Stimulated activated CD4-positive, alpha-beta T cell treated with anti-CD3 and anti-CD28 coated beads, Interleukin-1b, Interleukin-23, amount 100 ng/mL, for 4 hours (primary cell): ENCODE measurements at regions not wholly inside any gene's neighbourhood (a gene's known extent, or its start where the extent isn't known, plus 50 kb on each side); places are given as distances from the start of the nearest gene placed in this dataset.
"Not testable (repeated sequence)": the region's sequence is repeated elsewhere in the genome, so short reads cannot be mapped to it uniquely, and the experiment has no call there.

Experiments used
- DNase-seq, 2 donors: peaks; one replicate each; pipeline ENCODE4 v3.0.0-alpha.2; 2020; ENCODE audit warnings: low read depth in 2 of 2

DNA sequence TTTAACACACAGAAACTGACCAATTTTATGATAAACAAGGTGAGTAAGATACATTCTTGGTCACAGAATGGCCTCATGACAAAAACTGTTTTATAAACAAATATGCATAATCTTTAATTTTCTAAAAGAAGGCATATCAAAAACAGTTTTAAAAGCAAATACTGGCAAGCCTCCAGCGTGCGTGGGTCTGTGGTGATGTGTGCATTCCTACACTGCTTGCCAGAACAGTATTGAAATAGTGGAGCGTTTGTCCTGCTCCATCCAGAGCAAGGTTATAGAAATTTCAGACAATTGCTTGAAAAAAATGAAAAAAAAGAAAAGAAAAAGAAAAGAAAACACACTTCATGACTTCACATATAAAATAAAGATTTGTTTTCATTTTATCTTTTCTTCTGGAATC is 140.9 kb downstream of the MZT1 start:
- no peak for DNase-seq

DNA sequence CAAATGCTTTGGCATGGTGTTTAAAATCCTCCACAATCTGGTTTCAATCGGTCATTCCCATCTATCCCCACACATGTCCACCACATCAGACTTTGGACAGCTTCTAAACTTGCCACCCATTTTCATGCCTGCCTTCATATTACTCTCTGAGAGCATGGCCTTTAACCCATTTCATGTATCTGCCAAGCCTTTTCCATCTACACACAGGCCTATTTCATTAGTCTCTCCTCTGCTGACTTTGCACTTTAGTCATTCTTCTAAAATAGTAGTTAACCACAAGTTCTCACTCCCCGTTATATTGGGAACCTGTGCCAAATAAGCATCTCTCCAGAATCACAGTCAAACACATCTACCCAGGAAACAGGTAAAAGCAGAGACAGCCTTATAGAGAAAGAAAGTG is 142.2 kb downstream of the MZT1 start:
- DNase-seq: no peak

DNA sequence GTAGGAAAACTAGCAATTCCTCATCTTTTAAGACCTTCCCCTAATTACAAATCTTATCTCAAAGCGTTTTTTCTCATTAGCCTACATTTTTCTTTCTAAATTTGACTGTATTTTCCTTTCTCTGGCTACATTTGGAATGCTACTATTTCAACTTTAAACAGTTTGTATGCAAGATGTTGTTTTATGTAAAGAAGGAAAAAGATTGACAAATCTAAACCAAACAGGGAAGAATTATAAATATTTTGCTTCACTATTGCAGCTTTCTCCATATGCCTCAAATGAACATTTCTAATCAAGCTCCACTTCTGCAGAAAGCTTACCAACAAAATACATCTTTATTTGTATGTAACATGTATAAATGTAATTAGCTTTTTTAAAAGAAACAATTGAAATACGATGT is 156.2 kb downstream of the MZT1 start:
- DNase-seq: no peak

DNA sequence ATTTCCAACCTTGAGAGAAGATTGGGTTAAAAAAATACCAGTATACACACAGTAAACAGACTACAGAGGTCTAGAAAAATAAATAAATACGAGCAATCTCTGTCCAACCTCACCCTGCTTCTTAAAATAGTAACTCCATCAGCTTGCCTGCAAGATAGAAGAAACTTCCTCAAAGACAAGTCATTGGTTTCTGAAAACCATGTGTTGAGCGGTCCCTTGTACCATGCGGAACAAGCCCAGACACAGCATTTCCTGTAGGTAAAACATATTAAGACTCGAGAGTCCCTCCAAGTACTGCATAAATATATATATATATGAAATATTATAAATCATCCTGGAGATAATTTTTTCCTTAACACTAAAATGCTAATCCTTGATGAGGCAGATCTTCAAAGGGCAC is 157.4 kb downstream of the MZT1 start:
- no peak for DNase-seq

DNA sequence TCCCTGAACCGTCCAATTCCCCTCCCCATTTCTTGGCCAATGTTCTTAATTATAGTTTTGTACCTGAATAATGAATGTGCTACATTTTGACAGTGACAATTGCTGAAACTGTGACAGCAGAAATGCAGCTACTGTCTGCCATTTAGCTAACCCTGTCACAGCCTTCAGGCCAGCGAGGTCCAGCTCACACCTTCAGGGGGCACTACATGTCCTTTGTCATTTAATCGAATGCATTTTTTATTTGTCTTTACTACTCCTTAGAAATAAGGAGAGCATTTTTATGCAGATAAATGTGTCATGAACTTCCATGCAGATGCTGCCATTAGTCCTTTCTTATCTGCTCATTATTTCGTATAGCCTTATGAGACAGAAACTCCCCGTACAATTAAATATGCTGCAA is 159.9 kb downstream of the MZT1 start:
- DNase-seq: no peak

DNA sequence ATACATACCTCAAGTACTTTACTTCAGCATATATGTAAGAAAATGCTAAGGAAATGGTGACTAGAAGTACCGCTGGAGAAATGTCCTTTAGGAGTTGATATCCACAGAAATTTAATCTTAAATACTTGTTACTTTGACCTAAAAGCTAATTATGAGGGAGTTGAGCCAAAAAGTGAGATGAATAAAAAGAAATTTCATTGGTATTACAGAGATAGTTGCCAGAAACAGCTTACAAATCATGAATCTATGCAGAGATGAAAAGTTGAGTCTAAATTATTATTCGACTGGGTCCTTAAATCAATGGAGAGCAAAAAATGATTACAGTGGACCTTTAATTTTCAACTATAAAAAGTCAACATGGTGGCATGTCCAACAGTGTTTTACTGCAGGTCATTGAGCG is 160.9 kb downstream of the MZT1 start:
- no peak for DNase-seq

DNA sequence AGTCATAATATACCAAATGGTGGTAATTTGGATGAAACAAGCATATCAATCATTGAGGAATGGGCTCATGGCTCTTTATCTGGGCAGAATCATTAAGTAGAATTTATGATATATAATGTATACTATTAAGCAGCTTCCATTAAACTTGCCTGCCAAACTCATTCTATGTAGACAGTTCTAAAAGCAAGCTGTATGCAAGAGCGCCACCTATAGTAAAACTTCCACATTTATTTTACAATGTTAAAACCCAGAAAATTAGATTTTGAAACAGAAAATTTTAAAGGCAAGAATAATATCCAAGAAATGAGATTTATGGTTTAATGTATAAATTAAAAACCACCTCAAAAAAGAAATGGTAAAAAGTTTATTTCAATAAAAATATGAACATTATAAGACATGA is 161.5 kb downstream of the MZT1 start:
- no peak for DNase-seq

DNA sequence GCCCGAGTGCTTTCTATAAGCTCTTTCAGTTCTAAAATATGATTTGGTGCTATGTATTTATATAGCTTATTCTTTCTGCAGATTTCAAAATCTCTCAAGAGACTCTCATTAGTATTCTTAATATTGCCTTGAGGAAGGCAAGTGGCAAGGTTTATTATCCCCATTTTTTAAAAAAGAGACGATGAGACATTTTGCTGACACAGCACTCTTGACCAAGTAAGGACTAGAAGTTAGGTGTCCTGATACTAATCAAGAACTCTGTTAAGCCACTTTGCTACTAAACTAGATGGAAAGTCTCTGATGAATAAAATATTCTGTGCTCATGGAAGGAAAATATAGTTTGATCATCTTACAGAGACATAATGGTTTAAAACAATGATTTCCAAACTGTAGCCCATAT is 164.7 kb downstream of the MZT1 start:
- no peak for DNase-seq

DNA sequence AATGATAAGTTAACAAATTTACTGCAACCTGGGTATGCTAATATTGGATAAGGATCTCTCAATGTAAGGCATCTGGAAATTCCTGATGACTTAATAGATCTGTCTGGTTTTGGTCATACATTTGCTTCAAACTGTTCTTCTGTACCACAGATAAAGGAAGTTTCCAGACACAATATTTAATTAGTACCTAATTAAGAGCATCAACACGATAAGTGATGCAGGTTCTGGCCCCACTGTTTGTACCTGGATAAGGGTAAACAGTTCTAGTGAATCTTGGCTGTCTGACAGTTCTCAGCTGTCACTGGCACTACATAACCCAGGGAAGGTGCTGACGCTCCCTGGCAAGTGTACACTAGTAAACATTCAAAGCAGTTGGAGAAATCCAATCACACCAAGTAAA is 165.6 kb downstream of the MZT1 start:
- DNase-seq: no peak

DNA sequence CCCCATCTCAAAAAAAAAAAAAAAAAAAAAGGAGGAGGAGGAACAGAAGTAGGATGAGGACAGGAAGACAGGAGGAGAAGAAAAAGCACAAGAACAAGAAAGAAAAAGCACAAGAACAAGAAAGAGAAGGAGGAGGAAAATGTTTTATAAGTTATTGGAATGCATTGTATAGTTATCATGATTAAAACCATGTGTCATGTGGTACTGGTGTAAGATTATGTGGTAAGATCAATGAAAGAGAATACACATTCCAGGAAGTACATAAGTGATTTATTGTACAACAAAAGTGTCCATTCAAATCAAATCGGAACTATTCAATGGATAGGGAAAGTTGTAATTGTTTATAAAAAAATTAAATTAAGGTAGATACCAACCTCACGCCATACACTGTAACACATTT is 167.7 kb downstream of the MZT1 start:
- no peak for DNase-seq

DNA sequence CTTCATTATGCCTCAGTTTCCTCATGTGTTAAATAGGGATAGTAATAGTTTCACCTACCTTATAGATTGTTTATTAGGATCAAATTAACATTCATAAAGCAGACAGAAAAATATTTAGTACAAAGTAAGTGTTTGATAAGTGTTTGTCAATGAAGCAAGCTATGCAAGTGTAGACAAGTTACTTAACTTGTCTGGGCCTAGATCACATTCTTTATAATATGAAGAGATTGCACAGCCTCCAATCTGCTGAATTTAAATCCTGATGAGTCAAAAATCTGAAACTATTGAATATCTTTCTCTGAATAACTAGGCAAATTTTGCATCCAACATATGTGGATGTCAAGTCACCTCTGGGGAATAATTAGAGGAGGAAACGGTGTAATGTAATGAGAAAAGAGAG is 170.5 kb downstream of the MZT1 start:
- DNase-seq: no peak

DNA sequence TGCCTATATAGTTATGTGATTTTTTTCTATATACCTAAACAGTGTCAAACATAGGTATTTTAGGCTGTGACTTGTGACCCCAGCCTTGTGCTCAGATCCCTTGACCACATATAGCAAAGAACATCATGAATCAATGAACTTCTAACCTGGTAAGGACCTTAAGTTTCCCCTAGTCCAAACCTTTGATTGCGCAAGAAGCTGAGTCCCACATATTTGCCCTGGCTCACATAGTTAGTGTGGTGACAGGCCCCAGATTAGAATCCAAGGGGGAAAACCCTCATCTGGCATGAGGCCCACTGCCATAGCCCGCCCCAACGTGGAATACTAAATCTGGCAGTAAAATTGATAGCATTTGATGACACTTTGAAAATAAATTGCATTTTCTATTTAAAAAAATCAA is 171.8 kb downstream of the MZT1 start:
- no peak for DNase-seq

DNA sequence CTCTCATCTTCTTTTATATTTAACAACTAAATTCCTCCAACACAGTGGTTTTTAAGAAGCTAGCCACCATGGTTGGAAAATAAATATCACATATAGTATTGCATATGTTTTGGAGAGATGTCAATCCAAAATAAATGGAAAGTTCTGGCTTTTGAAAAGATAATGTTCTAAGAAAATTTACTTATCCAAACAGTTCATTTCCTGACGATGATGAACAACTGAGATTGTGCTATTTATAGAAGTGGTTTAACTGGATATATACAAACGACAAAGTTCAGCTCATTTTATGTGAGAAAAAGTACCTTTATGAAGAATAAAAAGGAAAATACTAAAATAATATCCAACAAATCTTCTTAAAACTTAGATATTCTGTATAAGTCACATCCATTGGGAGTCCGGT is 174.7 kb downstream of the MZT1 start:
- DNase-seq: no peak

DNA sequence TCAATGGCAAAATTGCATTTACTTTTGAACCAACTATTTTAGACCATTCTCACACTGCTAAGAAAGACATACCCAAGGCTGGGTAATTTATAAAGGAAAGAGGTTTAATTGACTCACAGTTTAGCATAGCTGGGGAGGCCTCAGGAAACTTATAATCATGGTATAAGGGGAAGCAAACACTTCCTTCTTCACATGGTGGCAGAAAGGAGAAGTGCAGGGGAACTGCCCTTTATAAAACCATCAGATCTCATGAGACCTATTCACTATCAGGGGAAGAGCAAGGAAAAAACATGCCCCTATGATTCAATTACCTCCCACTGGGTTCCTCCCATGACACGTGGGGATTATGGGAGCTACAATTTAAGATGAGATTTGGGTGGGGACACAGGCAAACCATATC is 181.5 kb downstream of the MZT1 start:
- DNase-seq: not testable (repeated sequence)

DNA sequence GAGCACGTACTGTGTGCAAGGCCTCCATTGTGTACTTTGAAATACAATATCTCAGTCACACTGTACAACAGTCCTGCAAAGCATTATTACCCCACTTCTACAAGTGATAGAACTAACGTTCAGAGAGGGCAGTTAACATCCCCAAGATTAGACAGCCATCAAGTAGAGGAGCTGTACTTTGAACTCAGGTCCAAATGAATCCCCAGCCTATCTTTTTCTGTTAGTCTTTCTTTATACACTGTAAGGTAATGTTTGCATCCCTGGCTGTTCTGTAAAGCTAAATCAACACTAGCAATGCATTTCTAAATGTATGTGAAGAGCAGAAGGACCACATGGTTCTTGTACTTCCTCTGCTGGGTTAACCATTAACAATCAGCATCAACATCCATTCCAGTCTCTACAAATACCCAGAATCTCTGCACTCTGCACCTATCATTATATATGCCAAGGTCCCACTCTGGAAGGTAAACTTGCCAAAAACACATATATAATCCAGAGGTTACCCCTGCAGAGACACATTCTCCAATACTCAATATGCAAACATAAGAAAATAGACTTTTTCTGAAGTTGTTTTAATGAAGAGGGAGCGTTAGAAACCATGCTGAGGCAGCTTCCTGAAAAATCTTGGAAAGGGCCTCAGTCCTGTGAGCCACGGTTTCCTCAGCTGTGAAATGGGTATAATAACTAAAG is 182.3 kb downstream of the MZT1 start:
- DNase-seq: no peak

DNA sequence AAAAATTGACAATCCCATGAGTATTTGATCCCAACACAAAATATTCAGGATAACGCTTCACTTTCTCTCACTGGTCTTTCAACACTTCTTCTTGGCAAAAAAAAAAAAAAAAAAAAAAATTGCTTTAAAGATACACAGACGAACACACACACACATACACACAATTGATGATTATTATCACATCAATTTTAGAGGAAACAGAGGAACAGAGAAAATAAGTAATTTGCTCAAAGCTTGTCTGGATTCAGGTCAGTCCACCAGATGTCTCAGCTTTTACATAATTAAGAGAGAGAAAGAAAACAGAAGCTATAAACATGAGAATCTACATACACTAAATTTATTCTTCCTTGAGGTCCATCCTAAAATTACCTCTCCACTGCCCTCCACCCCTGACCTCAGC is 183.4 kb downstream of the MZT1 start:
- DNase-seq: no peak

DNA sequence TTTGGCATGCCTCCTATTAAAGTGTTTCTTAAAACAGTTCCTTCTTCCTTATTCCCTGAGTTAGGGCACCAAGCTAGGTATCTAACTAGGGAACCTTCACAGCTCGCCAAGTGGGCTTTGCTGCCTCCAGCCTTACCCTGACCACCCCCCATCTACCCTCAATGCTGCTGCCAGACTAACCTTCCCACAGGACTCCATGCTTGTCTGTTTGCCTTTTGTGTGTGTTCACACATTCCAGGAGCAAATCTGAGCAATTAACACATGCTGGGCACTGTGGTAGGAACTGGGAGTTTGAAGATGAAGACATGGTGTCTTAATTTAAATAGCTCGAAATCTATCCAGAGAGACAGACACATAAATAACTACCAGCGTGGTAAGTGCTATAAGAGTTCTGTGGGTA is 185.2 kb downstream of the MZT1 start:
- no peak for DNase-seq

DNA sequence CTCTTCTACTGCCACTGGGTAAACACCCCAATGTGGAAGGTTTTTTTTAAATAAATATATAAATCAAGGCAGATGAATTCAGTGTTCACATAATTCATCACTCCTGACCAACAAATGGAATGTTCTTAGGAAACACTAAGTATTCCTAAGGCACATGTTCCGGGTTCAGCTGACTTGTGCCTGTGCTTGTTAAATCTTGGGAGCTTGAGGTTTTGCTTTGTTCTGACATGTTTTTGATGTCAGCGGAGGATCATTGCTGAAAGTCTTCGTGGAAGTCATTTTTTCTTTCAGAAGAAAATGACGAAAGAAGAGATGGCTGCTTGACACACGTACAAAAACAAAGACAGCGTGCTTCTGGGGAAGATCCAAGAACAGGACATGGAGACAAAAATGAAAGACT is 185.8 kb downstream of the MZT1 start:
- no peak for DNase-seq

DNA sequence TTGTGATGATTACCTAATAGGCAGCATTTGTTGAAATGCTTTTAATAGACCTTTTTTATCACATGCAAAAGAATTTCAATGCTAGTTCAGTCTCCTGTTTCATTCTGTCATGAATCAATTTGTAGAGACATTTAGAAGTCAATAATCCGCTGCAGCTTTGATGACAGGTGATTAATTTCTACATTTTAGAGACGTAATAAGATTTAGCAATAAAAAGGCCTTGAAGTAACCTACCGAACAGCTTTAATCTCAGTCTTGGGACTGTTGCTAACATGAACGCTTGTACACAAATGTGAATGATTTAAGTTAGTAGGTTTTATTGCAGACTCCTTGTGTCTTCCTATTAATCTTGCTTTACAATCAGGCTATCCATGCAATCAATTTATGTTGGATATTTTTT is 186.5 kb downstream of the MZT1 start:
- DNase-seq: no peak

DNA sequence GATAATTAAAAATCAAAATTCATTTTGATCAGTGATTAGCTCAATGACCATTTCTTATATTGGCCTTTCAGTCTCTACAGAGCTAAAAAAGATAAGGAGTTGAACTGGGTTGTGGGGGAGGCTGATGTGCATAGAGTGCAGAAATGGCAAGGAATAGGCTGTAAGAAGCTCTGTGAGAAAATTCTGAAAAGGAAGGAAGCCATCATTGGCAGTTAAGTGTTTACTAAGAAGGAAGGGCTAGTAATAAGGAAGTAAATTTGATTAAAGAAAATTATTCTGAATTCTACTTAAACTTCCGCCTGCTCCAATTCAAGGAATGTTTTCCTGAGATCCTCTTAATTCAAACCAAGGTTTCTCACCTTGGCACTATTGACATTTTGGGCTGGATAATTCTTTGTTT is 187.5 kb downstream of the MZT1 start:
- DNase-seq: no peak

DNA sequence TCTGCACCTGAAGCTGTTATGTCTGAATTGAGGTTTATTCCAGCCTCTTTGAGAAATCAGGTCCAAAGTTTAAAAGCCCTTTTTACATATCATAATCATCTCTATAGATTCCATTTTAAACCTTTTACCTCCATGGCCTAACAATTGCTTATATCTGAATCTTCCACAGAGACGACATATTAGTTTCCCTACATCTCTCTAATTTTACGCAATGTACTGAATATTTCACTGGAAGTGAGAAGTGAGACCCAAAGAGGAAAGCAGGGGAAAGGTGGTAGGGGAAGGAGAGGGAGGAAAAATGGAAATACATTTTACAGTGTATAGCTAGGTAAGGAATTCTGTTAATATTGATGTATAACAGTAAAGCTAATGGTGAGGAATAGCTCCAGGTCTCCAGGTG is 189.6 kb downstream of the MZT1 start:
- DNase-seq: no peak

DNA sequence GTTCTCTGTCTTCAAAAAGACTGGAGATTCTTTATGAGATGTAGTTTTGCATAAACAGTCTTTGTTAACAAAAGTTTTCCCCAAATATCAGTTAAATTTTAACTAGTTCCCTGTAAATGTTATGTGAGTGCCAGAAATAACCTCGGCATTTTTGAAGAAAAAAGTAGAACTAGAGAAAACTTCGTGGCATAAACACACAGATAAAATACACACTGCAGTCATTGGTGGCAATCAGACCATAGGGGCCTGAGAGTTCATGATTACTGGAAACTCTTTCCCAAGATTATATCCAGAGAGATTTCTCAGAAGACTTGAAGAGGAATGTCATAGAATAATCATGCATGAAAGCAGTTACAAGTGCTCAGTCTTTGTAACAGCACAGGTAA is 190.0 kb downstream of the MZT1 start:
- no peak for DNase-seq

DNA sequence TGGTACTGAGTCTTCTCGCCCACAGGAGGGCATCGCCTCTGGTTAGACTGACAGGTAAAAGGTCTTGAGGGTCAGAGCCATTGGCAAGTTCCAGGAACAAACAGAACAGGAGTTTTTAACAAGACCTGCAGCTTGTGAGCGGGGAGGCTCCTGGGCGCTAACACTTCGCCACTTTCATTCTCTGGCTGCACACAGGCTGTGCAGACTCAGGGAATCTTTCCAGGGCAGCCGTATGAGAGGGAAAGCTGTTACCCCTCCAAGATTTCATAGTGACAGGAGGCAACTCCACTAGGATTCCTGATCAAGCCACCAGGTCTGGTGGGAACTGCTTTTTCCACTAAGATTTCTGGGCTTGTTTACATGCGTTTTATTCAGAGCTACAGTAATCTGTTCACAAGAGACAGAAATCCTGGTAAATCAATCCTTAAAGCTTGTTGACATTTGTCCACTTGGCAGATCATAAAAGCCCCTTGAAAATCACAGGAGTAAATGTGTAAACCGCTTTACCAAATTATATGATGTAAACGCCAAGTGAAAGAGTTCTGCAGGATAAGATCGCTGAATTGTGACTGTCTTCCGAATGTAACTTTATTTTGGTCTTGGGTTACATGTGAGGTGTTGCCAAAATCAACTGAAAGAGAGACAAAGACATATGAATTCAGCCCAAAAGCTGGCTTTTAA is 190.6 kb downstream of the MZT1 start:
- DNase-seq: no peak
